HCT116 (cell line): ENCODE measurements at regions not wholly inside any gene's neighbourhood (a gene's known extent, or its start where the extent isn't known, plus 50 kb on each side); places are given as distances from the start of the nearest gene placed in this dataset.
"Not testable (repeated sequence)": the region's sequence is repeated elsewhere in the genome, so short reads cannot be mapped to it uniquely, and the experiment has no call there.

Source experiments
- ATAC-seq: fragments of 200-7000 bp; cut with Tn5 transposase; 2 replicates; pipeline ENCODE4 v1.9.1; 2020; ENCODE audit warnings: mild to moderate bottlenecking, moderate library complexity
- BruUV-seq: library from RNA; stranded (reverse); fragments of 400-500 nt; replicated peaks from 2 replicates; lab custom pipeline; 2021; lab: Mats Ljungman, UMichigan
- CTCF ChIA-PET: fragments of 300-600 bp; sonication (Branson Sonifier 250); formaldehyde crosslinking; loops from one replicate; lab custom pipeline; 2021; ENCODE audit warnings: antibody characterized with exemption; lab: Charles Lee
- POLR2A ChIA-PET: fragments of 300-600, 350-600 bp; sonication (Branson Sonifier 250); formaldehyde crosslinking; loops from one replicate; lab custom pipeline; 2021; ENCODE audit warnings: antibody characterized with exemption; lab: Charles Lee
- RAD21 ChIA-PET, 2 experiments: fragments of 300-600 bp; sonication (Branson Sonifier 250); formaldehyde crosslinking; loops; one replicate each; lab custom pipeline; 2023; ENCODE audit warnings: low total read pairs in 2 of 2; ENCODE audit not compliant: uncharacterized antibody in 2 of 2, unreplicated experiment in 2 of 2, low non-redundant PET in 1 of 2; lab: Charles Lee
- DNase-seq: peaks from one replicate; pipeline ENCODE4 v3.0.0-alpha.2; 2010; ENCODE audit warnings: low read depth, low spot score
- H2AFZ ChIP-seq: fragments of 200-600 bp; shearing (Covaris generic), sonication (generic); 2 replicates; pipeline ENCODE4 v1.6.1; 2017; ENCODE audit warnings: low read depth, mixed run types, mixed read lengths, antibody characterized with exemption, low read length; ENCODE audit not compliant: poor library complexity, severe bottlenecking
- H3K27ac ChIP-seq: 2 replicates; pipeline ENCODE4 v1.5.1; 2012; ENCODE audit warnings: low read depth, low read length
- H3K27me3 ChIP-seq: fragments of 200-600 bp; sonication (generic); 2 replicates; pipeline ENCODE4 v1.6.1; 2016; ENCODE audit warnings: mixed run types, low read length, mixed read lengths; ENCODE audit not compliant: insufficient read depth
- H3K36me3 ChIP-seq, 2 experiments: fragments of 200-500 bp in 1 of 2; fragments of 200-600 bp in 1 of 2; sonication (Bioruptor generic) in 1 of 2; sonication (generic) in 1 of 2; 2 replicates each; pipeline versions ENCODE4 v1.5.1 to v1.6.1; 2014 to 2016; ENCODE audit warnings: low read length in 2 of 2, inconsistent platforms in 1 of 2, mixed read lengths in 1 of 2, mixed run types in 1 of 2; ENCODE audit not compliant: insufficient read depth in 2 of 2, control insufficient read depth in 1 of 2
- H3K4me1 ChIP-seq, 2 experiments: fragments of 200-600 bp in 1 of 2; sonication (generic) in 1 of 2; 2 replicates each; pipeline versions ENCODE4 v1.5.1 to v1.6.1; 2012 to 2017; ENCODE audit warnings: low read length in 2 of 2, inconsistent platforms in 1 of 2, mild to moderate bottlenecking in 1 of 2, mixed read lengths in 1 of 2, mixed run types in 1 of 2, moderate library complexity in 1 of 2; ENCODE audit not compliant: insufficient read depth in 2 of 2, control insufficient read depth in 1 of 2
- H3K4me2 ChIP-seq: fragments of 200-600 bp; sonication (generic); 2 replicates; pipeline ENCODE4 v1.6.1; 2017; ENCODE audit warnings: mixed run types, low read length, mixed read lengths
- H3K4me3 ChIP-seq, 2 experiments: fragments of 200-600 bp in 1 of 2; sonication (generic) in 1 of 2; replicated peaks in 1 of 2; 2 replicates each; pipeline ENCODE4 v1.5.1; 2011 to 2016; ENCODE audit warnings: low read length in 2 of 2, control low read depth in 1 of 2, low read depth in 1 of 2, mild to moderate bottlenecking in 1 of 2, mixed read lengths in 1 of 2, mixed run types in 1 of 2
- H3K79me2 ChIP-seq: fragments of 200-600 bp; sonication (generic); 2 replicates; pipeline ENCODE4 v1.6.1; 2017; ENCODE audit warnings: mild to moderate bottlenecking, mixed run types, low read length, moderate library complexity, mixed read lengths; ENCODE audit not compliant: insufficient read depth
- H3K9ac ChIP-seq: fragments of 200-600 bp; sonication (generic); 2 replicates; pipeline ENCODE4 v1.6.1; 2016; ENCODE audit warnings: low read length, mixed read lengths
- H3K9me2 ChIP-seq: fragments of 200-600 bp; sonication (generic), shearing (Covaris generic); 2 replicates; pipeline ENCODE4 v1.6.1; 2017; ENCODE audit warnings: mixed run types, mild to moderate bottlenecking, moderate library complexity; ENCODE audit not compliant: insufficient read depth
- H3K9me3 ChIP-seq, 2 experiments: fragments of 200-500 bp in 1 of 2; fragments of 200-600 bp in 1 of 2; sonication (Bioruptor generic) in 1 of 2; sonication (generic) in 1 of 2; 2 replicates each; pipeline ENCODE4 v1.6.1; 2014 to 2017; ENCODE audit warnings: low read length in 2 of 2, mixed read lengths in 2 of 2, inconsistent platforms in 1 of 2, low read depth in 1 of 2, mild to moderate bottlenecking in 1 of 2, mixed run types in 1 of 2, moderate library complexity in 1 of 2; ENCODE audit not compliant: control insufficient read depth in 1 of 2, insufficient read depth in 1 of 2
- H4K20me1 ChIP-seq: fragments of 200-600 bp; sonication (generic), shearing (Covaris generic); 2 replicates; pipeline ENCODE4 v1.6.1; 2017; ENCODE audit warnings: mixed run types, mild to moderate bottlenecking, moderate library complexity; ENCODE audit not compliant: insufficient read depth
- ELF1 ChIP-seq: IDR thresholded peaks from 2 replicates; pipeline ENCODE4 v1.6.1; 2012; ENCODE audit warnings: low read depth, borderline replicate concordance
- EZH2 ChIP-seq: fragments of 200-600 bp; sonication (generic); IDR thresholded peaks from 2 replicates; pipeline ENCODE4 v1.6.1; 2017; ENCODE audit warnings: antibody characterized with exemption, mixed run types
- POLR2A ChIP-seq: IDR thresholded peaks from 2 replicates; pipeline ENCODE4 v1.7.0; 2011; ENCODE audit warnings: borderline replicate concordance; ENCODE audit not compliant: insufficient read depth, insufficient read length; ENCODE audit errors: extremely low read depth
- RAD21 ChIP-seq: IDR thresholded peaks from 2 replicates; pipeline ENCODE4 v1.6.1; 2012; ENCODE audit warnings: low read depth, mild to moderate bottlenecking
- SIN3A ChIP-seq: IDR thresholded peaks from 2 replicates; pipeline ENCODE4 v1.6.1; 2012; ENCODE audit warnings: low read depth
- SP1 ChIP-seq: IDR thresholded peaks from 2 replicates; pipeline ENCODE4 v1.6.1; 2012; ENCODE audit warnings: low read depth
- intact Hi-C: fragments of 100-400 bp; cut with micrococcal nuclease; formaldehyde crosslinking; loops from 2 replicates; pipeline ENCODE4 v1.10.0; 2022
- TF ChIP-seq, protein P1 (sequence below): IDR thresholded peaks from 2 replicates; pipeline ENCODE4 v1.6.1; 2012; ENCODE audit warnings: low read depth
- TF ChIP-seq, protein P2 (sequence below), 3 experiments: fragments of 200-600 bp in 1 of 3; sonication (generic) in 1 of 3; IDR thresholded peaks in 2 of 3; conservative IDR thresholded peaks in 1 of 3; 2 replicates each; pipeline ENCODE4 v1.5.1; 2012 to 2017; ENCODE audit warnings: low read depth in 2 of 3, low read length in 2 of 3, antibody characterized with exemption in 1 of 3, borderline replicate concordance in 1 of 3, control low read depth in 1 of 3, mild to moderate bottlenecking in 1 of 3, mixed read lengths in 1 of 3, mixed run types in 1 of 3, moderate library complexity in 1 of 3; ENCODE audit not compliant: insufficient read depth in 1 of 3

DNA sequence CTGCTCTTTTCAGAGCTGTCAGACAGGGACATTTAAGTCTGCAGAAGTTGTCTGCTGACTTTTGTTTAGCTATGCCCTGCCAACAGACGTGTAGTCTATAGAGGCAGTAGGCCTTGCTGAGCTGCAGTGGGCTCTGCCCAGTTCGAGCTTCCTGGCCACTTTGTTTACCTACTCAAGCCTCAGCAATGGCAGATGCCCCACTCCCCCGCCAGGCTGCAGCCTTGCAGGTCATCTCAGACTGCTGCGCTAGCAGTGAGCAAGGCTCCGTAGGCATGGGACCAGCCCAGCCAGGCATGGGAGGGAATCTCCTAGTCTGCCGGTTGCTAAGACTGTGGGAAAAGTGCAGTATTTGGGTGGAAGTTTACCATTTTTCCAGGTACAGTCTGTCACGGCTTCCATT lies 230.5 kb upstream of the NRG3 start:
- ATAC-seq: not testable (repeated sequence)

GRCh38 chr10:81655986-81656385 lies 219.0 kb upstream of the NRG3 start:
- Histone ChIP-seq H3K4me3 (no peak overlapping the region), H3K4me2 (no peak overlapping the region), H4K20me1 (no peaks in the 10 kb centered on the region), H3K36me3 (no peaks in the 10 kb centered on the region), H2AFZ (no peak overlapping the region), H3K9me3 (peaks cover 12 to 24% of the 10 kb centered on the region in 2 experiments; a peak in 2 of 4 replicates), H3K9me2 (no peaks in the 10 kb centered on the region), H3K27ac (no peak overlapping the region), H3K79me2 (no peaks in the 10 kb centered on the region), H3K9ac (no peak overlapping the region), H3K4me1 (no peaks in the 10 kb centered on the region), H3K27me3 (no peaks in the 10 kb centered on the region)
- BruUV-seq: no TSS peak
- ChIA-PET CTCF (no interaction called here), RAD21 (no interaction called here), POLR2A (no interaction called here)
- ATAC-seq (no peak), DNase-seq (no peak)
- TF ChIP-seq RAD21 (no peak), POLR2A (no peak), SP1 (no peak), EZH2 (no peak), SIN3A (no peak), ELF1 (no peak)
- TF ChIP-seq, protein P1, sequence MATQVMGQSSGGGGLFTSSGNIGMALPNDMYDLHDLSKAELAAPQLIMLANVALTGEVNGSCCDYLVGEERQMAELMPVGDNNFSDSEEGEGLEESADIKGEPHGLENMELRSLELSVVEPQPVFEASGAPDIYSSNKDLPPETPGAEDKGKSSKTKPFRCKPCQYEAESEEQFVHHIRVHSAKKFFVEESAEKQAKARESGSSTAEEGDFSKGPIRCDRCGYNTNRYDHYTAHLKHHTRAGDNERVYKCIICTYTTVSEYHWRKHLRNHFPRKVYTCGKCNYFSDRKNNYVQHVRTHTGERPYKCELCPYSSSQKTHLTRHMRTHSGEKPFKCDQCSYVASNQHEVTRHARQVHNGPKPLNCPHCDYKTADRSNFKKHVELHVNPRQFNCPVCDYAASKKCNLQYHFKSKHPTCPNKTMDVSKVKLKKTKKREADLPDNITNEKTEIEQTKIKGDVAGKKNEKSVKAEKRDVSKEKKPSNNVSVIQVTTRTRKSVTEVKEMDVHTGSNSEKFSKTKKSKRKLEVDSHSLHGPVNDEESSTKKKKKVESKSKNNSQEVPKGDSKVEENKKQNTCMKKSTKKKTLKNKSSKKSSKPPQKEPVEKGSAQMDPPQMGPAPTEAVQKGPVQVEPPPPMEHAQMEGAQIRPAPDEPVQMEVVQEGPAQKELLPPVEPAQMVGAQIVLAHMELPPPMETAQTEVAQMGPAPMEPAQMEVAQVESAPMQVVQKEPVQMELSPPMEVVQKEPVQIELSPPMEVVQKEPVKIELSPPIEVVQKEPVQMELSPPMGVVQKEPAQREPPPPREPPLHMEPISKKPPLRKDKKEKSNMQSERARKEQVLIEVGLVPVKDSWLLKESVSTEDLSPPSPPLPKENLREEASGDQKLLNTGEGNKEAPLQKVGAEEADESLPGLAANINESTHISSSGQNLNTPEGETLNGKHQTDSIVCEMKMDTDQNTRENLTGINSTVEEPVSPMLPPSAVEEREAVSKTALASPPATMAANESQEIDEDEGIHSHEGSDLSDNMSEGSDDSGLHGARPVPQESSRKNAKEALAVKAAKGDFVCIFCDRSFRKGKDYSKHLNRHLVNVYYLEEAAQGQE: no peak
- TF ChIP-seq, protein P2, sequence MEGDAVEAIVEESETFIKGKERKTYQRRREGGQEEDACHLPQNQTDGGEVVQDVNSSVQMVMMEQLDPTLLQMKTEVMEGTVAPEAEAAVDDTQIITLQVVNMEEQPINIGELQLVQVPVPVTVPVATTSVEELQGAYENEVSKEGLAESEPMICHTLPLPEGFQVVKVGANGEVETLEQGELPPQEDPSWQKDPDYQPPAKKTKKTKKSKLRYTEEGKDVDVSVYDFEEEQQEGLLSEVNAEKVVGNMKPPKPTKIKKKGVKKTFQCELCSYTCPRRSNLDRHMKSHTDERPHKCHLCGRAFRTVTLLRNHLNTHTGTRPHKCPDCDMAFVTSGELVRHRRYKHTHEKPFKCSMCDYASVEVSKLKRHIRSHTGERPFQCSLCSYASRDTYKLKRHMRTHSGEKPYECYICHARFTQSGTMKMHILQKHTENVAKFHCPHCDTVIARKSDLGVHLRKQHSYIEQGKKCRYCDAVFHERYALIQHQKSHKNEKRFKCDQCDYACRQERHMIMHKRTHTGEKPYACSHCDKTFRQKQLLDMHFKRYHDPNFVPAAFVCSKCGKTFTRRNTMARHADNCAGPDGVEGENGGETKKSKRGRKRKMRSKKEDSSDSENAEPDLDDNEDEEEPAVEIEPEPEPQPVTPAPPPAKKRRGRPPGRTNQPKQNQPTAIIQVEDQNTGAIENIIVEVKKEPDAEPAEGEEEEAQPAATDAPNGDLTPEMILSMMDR (IDR thresholded peaks at IDR 0.05 in 2 of 3, conservative IDR thresholded peaks at IDR 0.05 in 1 of 3; ENCODE audit: borderline replicate concordance in 1 of 3, insufficient read depth in 1 of 3, low read depth in 2 of 3, low read length in 2 of 3): no peak
- intact Hi-C loops: no loop called here

More for the DNA sequence above, 230.5 kb upstream of the NRG3 start:
- intact Hi-C loops, H3K4me2 ChIP-seq, H4K20me1 ChIP-seq, H3K36me3 ChIP-seq, DNase-seq, H3K9ac ChIP-seq, H3K4me1 ChIP-seq, CTCF ChIA-PET, H3K27me3 ChIP-seq, POLR2A ChIA-PET, H3K9me2 ChIP-seq, H3K4me3 ChIP-seq, H3K27ac ChIP-seq, BruUV-seq, H3K79me2 ChIP-seq, H2AFZ ChIP-seq: not testable (repeated sequence)
- peaks cover 4 to 13% of the 10 kb centered on the region in 2 experiments; a peak in 2 of 4 replicates for H3K9me3 ChIP-seq
- RAD21 ChIA-PET: interaction anchor here in 1 of 2 experiments (0.7 kb wide), 1 partner anchor 801 kb away, joined by 3 read pairs; no protein-coding TSS in a partner anchor
